HEK293T (cell line): ENCODE measurements at regions not wholly inside any gene's neighbourhood (a gene's known extent, or its start where the extent isn't known, plus 50 kb on each side); places are given as distances from the start of the nearest gene placed in this dataset.
"Not testable (repeated sequence)": the region's sequence is repeated elsewhere in the genome, so short reads cannot be mapped to it uniquely, and the experiment has no call there.

Experiments
- CTCF ChIA-PET: fragments of 350-600 bp; formaldehyde crosslinking; extraction: SDS; loops from one replicate; lab custom pipeline; 2021; ENCODE audit warnings: antibody characterized with exemption, inconsistent platforms; lab: Yijun Ruan, JAX
- POLR2A ChIA-PET: fragments of 350-600 bp; formaldehyde crosslinking; extraction: SDS; loops from one replicate; lab custom pipeline; 2020; ENCODE audit warnings: antibody characterized with exemption, inconsistent platforms; lab: Yijun Ruan, JAX
- DNase-seq: peaks from one replicate; pipeline ENCODE4 v3.0.0; 2012; ENCODE audit warnings: mixed read lengths; ENCODE audit errors: extremely low spot score
- ARNT ChIP-seq: fragments of 450-650 bp; IDR thresholded peaks from 2 replicates; pipeline ENCODE4 v1.6.1; 2017; ENCODE audit warnings: mild to moderate bottlenecking
- BHLHE40 ChIP-seq: fragments of 450-650 bp; IDR thresholded peaks from 2 replicates; pipeline ENCODE4 v1.6.1; 2016; ENCODE audit warnings: mild to moderate bottlenecking, moderate library complexity, borderline replicate concordance
- CTBP1 ChIP-seq: fragments of 450-650 bp; IDR thresholded peaks from 2 replicates; pipeline ENCODE4 v1.6.1; 2016; ENCODE audit warnings: borderline replicate concordance
- ELF4 ChIP-seq: fragments of 450-650 bp; IDR thresholded peaks from 2 replicates; pipeline ENCODE4 v1.6.1; 2017; ENCODE audit warnings: antibody characterized with exemption
- FOXA1 ChIP-seq: fragments of 450-650 bp; IDR thresholded peaks from 2 replicates; pipeline ENCODE4 v1.6.1; 2016; ENCODE audit warnings: mild to moderate bottlenecking
- FOXK2 ChIP-seq: fragments of 450-650 bp; IDR thresholded peaks from 2 replicates; pipeline ENCODE4 v1.6.1; 2016; ENCODE audit warnings: mild to moderate bottlenecking
- FOXM1 ChIP-seq: fragments of 450-650 bp; IDR thresholded peaks from 2 replicates; pipeline ENCODE4 v1.6.1; 2017; ENCODE audit warnings: mild to moderate bottlenecking, borderline replicate concordance
- HDGF ChIP-seq: fragments of 450-650 bp; IDR thresholded peaks from 2 replicates; pipeline ENCODE4 v1.6.1; 2017; ENCODE audit warnings: antibody characterized with exemption, borderline replicate concordance
- L3MBTL2 ChIP-seq: fragments of 450-650 bp; conservative IDR thresholded peaks from 2 replicates; pipeline ENCODE4 v1.6.1; 2016; ENCODE audit warnings: mild to moderate bottlenecking
- LEF1 ChIP-seq: fragments of 450-650 bp; IDR thresholded peaks from 2 replicates; pipeline ENCODE4 v1.6.1; 2017; ENCODE audit warnings: mild to moderate bottlenecking, borderline replicate concordance
- NFRKB ChIP-seq: fragments of 450-650 bp; IDR thresholded peaks from 2 replicates; pipeline ENCODE4 v1.6.1; 2016; ENCODE audit warnings: mild to moderate bottlenecking, moderate library complexity
- PKNOX1 ChIP-seq: fragments of 450-650 bp; IDR thresholded peaks from 2 replicates; pipeline ENCODE4 v1.6.1; 2016
- SP1 ChIP-seq: fragments of 450-650 bp; IDR thresholded peaks from 2 replicates; pipeline ENCODE4 v1.6.1; 2017
- SUZ12 ChIP-seq: fragments of 450-650 bp; IDR thresholded peaks from 2 replicates; pipeline ENCODE4 v1.6.1; 2016; ENCODE audit warnings: mild to moderate bottlenecking
- TARDBP ChIP-seq: fragments of 450-650 bp; IDR thresholded peaks from 2 replicates; pipeline ENCODE4 v1.6.1; 2016
- ZNF384 ChIP-seq: fragments of 450-650 bp; IDR thresholded peaks from 2 replicates; pipeline ENCODE4 v1.6.1; 2016

GRCh38 chrX:10697616-10698317 is 77.4 kb upstream of the MID1 start:
- no peak for TF ChIP-seq ZNF384
- TF ChIP-seq TARDBP, result no peak
- TF ChIP-seq SP1, result no peak
- TF ChIP-seq FOXA1, result no peak
- no peak for TF ChIP-seq FOXM1
- TF ChIP-seq HDGF, result no peak
- DNase-seq, result no peak
- POLR2A ChIA-PET, result no interaction called here
- CTCF ChIA-PET, result no interaction called here

GRCh38 chrX:10698318-10698640 is 77.9 kb upstream of the MID1 start:
- ChIA-PET POLR2A (no interaction called here), CTCF (no interaction called here)
- TF ChIP-seq SUZ12 (no peak), HDGF (no peak), ELF4 (no peak), PKNOX1 (no peak), BHLHE40 (no peak), ARNT (no peak), FOXA1 (no peak), FOXM1 (no peak), ZNF384 (no peak), TARDBP (no peak)
- no peak for DNase-seq

- no peak for TF ChIP-seq CTBP1
- TF ChIP-seq ELF4, result no peak
- TF ChIP-seq BHLHE40, result no peak
- TF ChIP-seq ZNF384, result no peak
- DNase-seq, result no peak
- ChIA-PET POLR2A (no interaction called here), CTCF (no interaction called here)
Observed at GRCh38 chrX:10702031-10702430, 81.6 kb upstream of the MID1 start.

GRCh38 chrX:10706342-10706741 is 86.0 kb upstream of the MID1 start:
- DNase-seq, CTCF ChIA-PET, POLR2A ChIA-PET: not testable (repeated sequence)

- ChIA-PET CTCF (no interaction called here), POLR2A (no interaction called here)
- no peak for TF ChIP-seq SP1
- no peak for TF ChIP-seq CTBP1
- TF ChIP-seq NFRKB, result no peak
- TF ChIP-seq ZNF384, result no peak
- TF ChIP-seq FOXK2, result no peak
- TF ChIP-seq ARNT, result no peak
- TF ChIP-seq FOXA1, result no peak
- no peak for TF ChIP-seq L3MBTL2
- no peak for TF ChIP-seq BHLHE40
- DNase-seq, result no peak
Observed at GRCh38 chrX:10707773-10708172, 87.4 kb upstream of the MID1 start.

GRCh38 chrX:10709276-10709675 is 88.9 kb upstream of the MID1 start:
- DNase-seq, result no peak
- CTCF ChIA-PET, result no interaction called here
- no peak for TF ChIP-seq CTBP1
- TF ChIP-seq FOXK2, result no peak
- TF ChIP-seq L3MBTL2, result no peak
- TF ChIP-seq BHLHE40, result no peak
- TF ChIP-seq ARNT, result no peak
- TF ChIP-seq FOXM1, result no peak
- TF ChIP-seq PKNOX1, result no peak
- TF ChIP-seq SP1, result no peak
- no peak for TF ChIP-seq FOXA1
- TF ChIP-seq SUZ12, result no peak
- TF ChIP-seq TARDBP, result no peak
- TF ChIP-seq ELF4, result no peak
- no peak for TF ChIP-seq NFRKB
- TF ChIP-seq HDGF, result no peak
- no peak for TF ChIP-seq LEF1
- TF ChIP-seq ZNF384, result no peak
- POLR2A ChIA-PET, result no interaction called here

GRCh38 chrX:10714531-10714930 is 94.1 kb upstream of the MID1 start:
- POLR2A ChIA-PET, result no interaction called here
- TF ChIP-seq ELF4 (no peak), HDGF (no peak), FOXA1 (no peak), CTBP1 (no peak), NFRKB (no peak), LEF1 (no peak), BHLHE40 (no peak), L3MBTL2 (no peak), SP1 (no peak), ZNF384 (no peak), TARDBP (no peak), FOXK2 (no peak), SUZ12 (no peak), PKNOX1 (no peak), ARNT (no peak), FOXM1 (no peak)
- CTCF ChIA-PET, result interaction anchor here (0.5 to 0.8 kb wide), 2 partner anchors 8 to 22 kb away, joined by 3 read pairs; no protein-coding TSS in a partner anchor
- no peak for DNase-seq
